NCI-H2171 (cell line): ENCODE measurements at regions not wholly inside any gene's neighbourhood (a gene's known extent, or its start where the extent isn't known, plus 50 kb on each side); places are given as distances from the start of the nearest gene placed in this dataset.

ENCODE experiments used
- DNase-seq: peaks from one replicate; lab custom pipeline; 2025; lab: John Stamatoyannopoulos, UW

DNA sequence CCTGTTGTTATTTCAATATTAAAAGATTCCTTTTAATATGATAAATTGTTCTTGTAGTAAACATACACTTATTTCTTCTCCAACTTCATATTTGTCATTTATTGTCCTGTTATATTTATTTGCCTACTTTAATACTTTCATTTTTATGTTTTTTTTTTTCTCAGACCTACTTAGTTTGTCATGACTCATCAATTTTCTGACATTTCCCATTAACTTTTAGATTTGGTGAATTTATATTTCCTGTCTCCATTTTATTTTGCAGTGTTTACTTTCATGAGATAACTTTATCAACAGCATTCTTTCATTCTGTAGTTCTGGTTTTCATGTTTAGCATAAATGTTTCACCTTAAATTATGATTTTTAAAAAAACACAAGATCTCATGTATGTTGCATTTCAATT, 788.7 kb downstream of the EFNA5 start:
- DNase-seq, result no peak

DNA sequence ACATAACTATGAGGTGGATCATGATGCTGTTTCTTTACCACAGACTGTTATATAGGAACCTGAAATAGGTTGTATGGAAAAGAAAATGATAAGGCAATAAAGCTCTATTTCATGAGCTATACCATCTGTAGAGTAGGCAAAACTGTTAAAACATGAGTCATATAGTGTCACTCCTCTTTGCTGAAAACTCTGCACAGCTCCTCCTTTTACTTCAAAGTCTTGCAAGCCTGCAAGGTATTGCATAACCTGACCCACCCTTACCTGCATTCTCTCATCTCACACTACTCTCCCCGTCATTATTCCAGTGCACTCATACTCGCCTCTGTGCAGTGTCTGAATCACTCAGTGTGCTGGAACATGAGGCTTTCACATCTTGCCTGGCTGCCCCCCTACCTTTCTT, 790.1 kb downstream of the EFNA5 start:
- no peak for DNase-seq

DNA sequence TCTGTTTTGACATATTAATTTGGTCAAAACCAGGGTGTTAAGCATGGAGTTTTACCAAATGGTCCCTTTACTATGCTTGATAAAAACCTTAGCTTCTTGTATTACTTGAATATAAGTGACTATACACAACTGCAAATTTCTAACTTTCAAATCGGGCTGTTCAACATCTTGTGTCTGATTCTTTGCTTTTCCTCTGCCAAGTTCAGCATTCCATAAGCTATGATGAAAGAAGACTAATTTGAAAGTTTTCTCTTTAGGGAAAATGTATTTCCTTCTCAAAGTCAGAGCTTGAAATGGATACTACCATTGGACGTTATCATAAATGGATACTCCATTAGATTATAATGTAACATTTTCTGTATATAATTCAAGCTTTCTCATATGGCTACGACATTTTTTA, 792.9 kb downstream of the EFNA5 start:
- no peak for DNase-seq

DNA sequence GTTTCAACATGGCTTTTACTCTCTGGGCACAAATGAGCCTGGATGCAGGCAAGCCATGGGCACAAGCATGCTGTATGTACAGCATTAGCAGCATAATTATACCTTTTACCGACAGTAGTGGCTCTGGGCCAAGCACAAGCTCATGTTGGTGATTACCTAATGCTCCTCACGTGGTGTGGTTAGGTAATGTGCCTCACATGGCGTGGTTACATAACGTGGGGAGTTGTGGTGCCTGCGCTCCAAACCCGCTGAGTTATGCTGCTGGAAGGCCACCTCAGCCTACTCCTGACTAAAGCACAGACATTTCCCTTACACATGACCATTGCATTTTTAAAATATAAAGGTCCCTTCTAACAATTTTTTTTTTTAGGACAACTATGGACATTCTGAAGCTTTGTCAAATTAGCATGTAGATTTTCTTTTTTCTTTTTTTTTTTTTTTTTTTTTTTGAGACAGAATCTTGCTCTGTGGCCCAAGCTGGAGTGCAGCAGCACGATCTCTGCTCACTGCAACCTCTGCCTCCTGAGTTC, 794.0 kb downstream of the EFNA5 start:
- no peak for DNase-seq

DNA sequence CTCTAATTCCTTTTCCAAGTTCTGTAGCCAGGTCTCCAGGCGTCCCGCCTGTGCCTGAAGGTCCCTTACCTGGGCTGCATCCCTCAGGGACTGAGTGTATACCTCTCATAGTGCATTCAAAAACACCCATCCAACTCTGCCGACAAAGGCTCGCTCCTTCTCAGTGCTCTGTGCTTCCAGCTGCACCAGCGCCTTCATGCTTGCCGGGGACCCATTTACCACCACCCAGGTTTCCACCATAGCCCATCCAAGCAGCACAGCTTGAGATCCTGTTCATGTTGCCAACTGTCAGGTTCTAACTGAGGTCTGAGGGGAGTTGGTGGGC, 794.5 kb downstream of the EFNA5 start:
- DNase-seq, result no peak

DNA sequence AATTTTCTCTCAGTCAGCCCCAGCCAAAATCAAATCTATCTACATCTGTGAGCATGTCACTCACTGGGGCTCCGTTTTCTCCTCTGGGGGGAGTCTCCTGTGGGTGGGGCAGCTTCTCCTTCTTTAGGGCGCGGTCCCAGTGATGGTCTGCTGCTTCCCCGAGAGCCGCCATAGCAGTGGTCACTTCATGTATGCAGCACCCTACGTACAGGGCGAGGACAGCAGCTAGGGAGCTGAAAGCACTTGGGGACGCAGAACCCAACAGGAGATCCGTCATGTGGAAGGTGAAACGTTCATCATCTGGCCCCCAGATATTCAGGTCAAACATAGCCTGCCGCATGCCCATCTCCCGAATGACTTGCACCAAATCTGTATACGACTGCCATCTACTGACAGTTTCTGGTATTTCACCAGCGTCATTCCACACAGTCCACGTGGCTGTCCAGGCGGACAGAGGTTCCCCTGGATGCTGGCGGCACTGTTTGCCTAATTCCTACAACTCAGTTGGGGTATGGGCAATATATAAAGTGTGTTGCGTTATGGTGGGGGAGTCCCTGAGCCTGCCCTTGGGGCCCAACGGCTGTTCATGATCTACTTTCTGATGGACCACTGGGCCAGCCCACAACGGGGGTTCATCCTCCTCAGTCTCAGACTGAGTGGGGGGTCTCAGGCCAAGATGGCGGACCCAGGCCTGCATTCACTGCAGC, 795.0 kb downstream of the EFNA5 start:
- DNase-seq, result no peak

DNA sequence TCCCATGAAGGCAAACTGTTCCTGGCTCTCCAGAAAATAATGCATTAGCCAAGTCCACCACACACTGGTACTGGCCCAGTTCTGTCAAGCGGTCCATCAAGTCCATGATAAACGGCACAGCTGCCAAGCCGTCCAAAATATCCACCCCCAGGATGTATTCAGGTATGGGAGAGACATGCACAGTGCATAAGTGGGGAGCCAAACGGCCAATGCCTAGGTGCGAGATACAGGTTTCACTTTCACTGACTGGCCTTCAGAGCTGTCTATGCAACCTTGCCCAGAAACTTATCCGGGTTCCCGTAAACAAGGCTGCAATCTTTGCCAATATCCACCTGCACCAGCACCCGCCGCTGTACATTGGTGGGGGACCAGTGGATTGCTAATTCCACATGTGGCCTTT, 795.8 kb downstream of the EFNA5 start:
- no peak for DNase-seq

DNA sequence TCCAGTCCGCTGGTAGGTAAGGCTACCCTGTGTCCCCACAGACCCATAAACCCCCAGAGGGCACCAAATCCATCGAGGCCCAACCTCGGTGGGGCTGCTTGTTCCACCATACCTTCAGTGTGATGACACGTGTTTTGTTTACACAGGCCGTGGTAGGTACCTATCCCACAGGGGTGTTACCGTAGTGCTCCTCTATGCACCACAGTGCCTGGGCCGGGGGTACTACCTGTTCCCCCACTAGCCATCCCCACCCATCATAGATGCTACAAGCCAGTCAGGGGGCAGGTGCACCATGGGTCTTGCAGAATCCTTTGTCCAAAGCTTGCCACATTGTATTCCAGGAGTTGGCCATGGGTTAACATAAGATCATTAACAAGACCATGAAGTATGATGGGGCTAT, 796.2 kb downstream of the EFNA5 start:
- no peak for DNase-seq

DNA sequence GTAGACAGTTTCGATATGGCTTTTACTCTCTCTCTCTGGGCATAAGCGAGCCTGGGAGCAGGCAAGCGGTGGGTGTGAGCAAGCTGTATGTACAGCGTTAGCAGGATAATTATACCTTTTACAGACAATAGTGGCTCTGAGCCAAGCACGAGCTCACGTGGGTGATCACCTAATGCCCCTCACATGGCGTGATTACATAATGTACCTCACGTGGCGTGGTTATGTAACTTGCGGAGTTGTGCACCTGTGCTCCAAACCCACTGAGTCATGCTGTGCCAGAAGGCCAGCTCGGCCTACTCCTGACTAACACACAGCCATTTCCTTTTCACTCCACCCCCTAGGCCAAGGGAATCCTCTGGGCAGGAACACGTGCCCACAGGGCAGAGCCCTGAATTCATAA, 797.2 kb downstream of the EFNA5 start:
- DNase-seq, result peak; percentile 24

DNA sequence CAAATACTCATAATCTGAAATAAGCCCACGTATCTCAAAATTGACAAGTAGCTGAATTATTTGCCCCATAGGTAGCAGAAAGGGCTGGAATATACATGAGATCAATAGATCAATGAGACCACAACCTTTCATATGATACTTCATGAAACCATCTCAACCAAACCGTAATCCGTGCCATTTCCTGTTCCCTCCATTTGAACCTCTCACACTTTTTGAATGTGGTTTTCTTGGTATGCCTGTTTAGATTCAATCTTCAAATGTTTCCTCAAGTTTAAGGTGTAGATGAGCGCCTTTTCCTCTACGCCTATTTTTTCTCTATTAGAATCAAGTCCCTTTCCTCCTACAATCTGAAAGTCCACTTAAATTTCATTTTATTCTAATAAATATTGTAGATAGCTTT, 805.5 kb downstream of the EFNA5 start:
- no peak for DNase-seq

DNA sequence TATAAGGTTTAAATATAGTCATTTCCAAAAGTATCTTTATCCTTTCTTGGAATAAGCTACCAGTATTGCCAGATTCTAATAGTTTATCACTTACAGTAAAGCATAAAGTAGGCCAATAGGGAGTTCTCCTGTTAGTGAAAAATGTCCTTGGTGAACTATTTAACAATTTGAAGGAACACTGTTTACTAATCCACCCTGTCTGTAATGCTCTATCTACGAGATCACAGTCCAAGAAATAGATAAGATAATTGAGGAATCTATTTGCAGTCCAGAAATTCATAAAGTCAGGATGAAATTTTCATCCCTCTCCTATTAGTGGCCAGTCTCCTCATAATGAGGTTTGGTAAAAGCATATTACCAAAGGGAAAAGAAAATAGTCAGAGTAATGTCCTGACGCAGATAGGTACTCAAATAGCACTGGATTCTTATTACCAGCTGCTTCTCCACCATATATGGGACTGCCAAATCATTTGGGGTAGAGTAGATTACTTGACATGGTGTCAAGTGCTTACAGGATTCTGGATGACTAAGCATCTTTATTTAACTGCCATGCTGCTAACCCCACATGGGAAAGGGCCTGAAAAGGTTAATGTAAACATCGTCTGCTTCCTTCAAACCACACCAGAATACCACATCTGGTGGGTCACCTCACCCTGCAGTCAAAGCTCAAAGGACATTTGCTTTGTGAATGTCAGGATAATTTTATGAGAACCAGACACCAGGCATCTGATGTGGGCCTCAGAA, 808.1 kb downstream of the EFNA5 start:
- DNase-seq, result peak; percentile 46

DNA sequence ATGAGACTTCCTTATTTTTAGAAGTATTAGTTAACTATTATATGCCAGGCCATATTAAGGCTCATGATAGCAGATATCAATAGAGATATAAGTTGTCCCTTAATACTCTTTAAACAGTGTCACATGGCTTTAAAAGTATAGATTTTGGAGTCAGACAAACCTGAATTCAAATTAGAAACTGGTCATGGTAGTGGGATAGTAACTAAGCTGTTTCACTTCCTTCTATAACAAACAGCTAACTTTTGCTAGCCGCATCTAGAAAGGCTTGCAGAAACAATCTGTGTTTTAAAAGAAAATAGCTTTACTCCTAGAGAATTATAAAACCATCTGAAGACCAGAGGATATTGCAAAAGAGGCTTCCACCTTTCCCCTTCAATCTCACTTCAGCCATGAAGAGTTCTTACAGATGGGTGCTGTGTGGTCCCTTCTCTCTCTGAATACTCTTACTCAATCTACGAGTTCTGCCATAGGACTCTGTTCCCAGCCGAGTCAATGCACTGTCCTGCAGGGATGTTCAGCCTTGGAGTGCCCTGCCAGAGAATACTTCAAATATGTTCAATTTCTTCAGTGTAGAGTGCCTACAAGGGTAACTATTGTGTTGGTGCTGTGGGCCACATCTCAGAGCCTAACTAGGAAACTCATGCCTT, 810.2 kb downstream of the EFNA5 start:
- DNase-seq, result no peak

DNA sequence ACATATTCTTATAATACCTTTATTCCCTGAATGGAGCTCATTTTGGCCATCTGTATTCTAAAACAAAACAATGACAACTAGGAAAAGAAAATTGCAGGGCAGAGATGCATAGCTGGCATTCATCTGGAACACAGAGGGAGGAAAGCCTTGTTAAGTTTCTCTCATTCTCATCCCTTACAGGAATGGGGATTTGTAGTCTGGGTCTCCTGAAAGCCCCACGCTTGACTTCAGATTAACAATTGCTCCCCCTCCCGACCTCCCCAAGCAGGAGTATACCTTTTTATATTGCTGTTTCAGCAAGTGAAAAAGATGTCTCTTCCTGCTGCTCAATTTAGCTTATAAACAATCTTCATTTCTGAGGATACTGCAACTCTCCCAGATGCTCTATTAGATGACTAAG, 812.1 kb downstream of the EFNA5 start:
- DNase-seq, result no peak

DNA sequence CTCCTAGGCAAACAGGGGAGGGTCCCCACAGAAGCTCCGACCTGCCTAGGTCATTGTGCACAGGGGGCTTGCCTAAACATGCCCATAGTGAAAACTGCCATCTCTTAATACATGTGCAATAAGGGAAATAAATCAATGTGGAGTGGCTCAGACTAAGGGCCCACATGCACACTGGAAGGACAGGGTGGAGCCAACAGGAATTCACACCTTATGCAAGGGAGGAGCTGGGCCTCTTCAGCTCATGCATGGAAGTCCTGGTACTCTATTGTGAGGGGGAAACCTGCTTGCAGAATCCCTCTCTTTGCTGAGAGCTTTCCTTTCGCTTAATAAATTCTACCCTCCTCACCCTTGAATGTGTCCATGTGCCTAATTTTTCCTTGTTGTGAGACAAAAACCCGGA, 815.8 kb downstream of the EFNA5 start:
- no peak for DNase-seq

DNA sequence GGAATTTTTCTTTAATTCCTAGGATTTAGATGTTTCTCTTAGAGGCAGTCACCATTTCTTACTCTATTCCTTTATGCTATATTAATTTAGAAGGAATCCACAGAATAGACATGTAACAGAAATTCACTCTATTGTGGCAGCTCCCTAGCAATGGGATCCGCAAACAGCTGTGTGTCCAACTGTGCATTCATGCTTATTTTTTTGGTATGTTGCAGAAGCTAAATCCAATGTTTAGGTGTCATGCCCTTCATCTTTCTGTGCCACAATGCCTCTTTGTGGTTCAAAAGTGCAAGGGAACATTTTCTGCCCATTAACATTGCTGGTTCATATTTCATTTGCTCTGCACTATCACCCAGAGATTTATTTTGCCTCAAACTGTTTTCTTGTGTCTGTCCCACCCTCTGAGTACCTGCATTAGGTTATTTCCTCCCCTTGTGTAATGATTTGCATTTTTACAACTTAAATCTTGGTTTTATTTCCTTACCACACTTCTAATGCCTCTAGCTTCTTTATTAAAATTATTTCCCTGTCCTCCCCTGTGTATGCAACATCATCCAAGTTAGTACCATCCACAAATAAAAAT, 816.5 kb downstream of the EFNA5 start:
- no peak for DNase-seq

DNA sequence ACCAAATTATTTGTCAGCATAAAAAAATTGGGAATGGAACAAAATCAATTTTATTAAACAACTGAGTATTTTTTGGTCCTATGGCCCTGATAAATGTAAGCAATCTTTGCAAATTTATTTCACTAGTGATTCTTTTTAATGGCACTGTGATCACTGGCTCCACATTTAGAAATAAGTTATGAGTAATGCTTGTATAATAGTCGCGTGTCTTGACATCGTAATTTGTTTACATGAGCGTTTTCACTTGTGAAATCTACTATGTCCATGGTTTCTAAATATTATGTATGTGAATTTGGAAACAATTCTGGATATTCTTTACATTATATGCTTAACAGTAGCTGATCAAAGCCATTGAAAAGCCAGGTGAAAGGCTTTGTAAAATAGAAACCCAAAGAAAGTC, 817.5 kb downstream of the EFNA5 start:
- no peak for DNase-seq

DNA sequence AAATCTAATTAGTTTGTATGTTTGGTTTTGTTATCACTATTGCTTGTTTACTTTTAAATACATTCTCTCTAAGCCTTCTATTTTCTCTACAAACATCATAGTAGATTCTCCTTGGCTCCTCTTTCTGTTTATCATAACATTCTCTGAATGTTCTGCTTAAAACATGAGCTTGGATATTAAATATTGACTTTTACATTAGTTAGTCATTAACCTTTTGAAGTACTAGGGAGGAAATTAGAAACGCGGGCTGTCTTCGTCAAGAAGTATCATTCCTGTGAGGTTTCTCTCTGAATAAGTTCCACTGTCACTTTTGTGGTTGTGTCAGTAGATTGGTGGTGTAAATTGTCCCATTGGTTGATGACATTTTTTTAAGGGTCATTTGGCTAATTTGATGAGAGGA, 821.5 kb downstream of the EFNA5 start:
- no peak for DNase-seq

DNA sequence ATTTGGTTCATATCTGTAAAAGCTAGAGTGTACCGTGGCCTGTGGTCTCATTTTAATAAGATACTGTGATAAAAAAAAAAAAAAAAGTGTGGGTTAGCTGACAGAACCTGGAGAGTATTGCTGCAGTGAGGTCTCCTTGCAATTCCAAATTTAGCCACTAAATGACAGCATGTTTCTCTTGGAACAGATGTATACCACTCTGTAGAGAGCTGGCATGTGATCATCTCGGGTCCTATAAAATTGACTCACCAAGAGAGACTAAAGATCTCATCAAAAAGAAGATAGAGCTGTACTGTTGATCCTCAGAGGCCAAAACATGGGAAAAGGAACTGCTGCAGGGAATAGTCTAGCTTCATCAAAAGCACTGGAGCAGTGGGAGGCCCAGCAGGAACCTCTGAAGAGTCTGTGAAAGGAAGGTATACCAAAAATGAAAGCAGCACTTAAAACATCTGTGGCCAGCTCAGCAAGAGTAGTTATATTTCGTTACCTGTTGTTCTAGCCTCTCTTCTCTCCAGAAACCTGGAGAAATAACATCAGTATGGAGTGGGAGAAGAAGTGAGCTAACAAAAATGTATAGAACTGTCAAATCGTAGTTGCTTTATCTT, 826.8 kb downstream of the EFNA5 start:
- no peak for DNase-seq

DNA sequence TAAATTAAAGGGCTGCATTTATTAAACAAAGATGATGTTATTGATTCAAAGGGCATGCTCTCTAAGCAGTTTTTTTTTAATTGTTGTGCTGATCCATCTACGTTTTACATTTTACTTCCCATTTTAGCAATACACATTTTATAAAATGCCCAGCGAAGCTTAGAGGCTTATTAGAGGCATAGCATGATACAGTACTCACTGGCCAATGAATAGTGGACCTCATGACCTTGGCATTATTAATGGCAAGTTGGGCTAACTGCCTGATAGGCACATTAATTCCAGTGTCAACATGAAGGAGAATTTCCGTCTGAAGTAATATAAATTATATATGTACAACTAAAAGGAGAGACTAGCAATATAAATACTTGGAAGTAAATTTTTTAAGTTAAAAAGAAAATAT, 837.2 kb downstream of the EFNA5 start:
- DNase-seq, result no peak

DNA sequence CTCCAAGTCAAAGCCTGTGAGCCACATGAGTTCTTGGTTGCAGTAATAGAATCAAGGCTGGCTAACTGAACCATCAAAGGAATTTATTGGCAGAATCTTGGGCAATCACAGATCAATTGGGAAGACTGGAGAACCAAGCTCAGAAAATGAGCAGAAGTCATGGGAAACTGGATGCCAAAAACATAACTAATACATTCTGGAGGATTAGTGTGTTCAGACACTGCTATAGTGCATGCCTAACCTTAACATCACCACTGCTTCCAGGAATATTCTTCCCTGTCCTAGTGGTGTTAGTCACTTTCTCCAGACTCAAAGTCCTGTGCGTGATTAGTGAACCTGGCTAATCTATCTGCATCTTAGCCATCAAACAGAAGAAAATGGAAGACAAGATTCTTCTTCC, 843.7 kb downstream of the EFNA5 start:
- DNase-seq, result no peak

DNA sequence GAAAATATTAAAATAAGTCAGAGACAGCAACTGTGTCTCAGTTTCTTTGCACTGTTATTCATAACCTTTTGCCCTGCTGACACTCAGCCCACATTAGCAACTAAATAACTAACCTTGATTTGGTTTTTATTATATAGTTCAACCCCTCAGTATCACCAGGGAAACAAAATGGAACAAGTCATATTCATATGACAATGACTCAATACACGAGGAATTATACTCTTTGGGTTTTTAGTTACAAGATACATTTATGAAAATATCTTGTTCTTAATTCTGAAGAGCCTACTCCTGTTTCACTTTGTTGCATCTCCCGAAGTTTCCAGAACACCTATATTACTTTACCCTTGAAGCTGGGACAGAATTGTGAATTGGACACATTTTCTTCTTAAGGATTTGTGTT, 845.4 kb downstream of the EFNA5 start:
- no peak for DNase-seq

DNA sequence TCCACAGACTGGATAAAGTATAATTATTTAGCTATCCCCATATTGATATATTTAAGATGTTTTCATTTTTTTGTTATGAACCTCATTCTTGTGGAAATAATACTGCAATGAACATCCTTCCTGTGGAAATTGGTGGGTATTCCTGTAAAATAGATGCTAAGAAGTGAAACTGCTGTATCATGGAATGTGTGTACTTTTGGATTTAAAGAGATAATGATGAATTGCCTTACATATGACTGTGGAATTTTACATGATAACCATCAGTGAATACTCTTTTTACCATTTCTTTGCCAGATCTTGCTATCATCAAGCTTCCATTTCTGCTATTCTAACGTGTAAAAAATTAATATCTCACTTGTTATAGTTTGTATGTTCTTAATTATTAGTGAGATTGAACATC, 847.9 kb downstream of the EFNA5 start:
- DNase-seq, result no peak

DNA sequence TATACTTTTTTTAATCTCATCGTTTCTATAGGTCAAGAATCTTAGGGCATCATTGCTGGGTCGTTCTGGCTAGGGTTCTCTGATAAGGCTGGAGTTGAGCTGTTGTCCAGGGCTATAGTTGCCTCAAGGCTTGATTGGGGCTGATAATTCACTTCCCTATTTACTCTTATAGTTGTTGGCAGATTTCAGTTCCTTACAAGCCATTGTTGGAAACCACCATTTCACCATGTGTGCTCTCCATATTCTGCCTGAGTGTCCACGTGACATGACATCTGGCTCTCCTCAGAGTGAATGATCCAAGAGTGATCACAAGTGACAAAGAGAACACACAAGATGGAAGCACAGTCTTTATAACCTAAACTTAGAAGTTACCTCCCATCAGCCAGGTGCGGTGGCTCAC, 852.2 kb downstream of the EFNA5 start:
- DNase-seq, result no peak
